Right lobe of liver (tissue), 6 donors: ENCODE measurements at regions not wholly inside any gene's neighbourhood (a gene's known extent, or its start where the extent isn't known, plus 50 kb on each side); places are given as distances from the start of the nearest gene placed in this dataset.

Source experiments
- ATAC-seq, 4 donors: fragments of 200-7000 bp; cut with Tn5 transposase; one replicate each; pipeline ENCODE4 v1.9.1; 2020; ENCODE audit warnings: mild to moderate bottlenecking in 4 of 4, moderate library complexity in 4 of 4
- DNase-seq, 3 donors: peaks; one replicate each; pipeline ENCODE4 v3.0.0-alpha.2; 2020
- H3K27ac ChIP-seq, 3 donors: fragments of 200-600 bp; one replicate each; pipeline ENCODE4 v1.8.0; 2022
- H3K27me3 ChIP-seq, 2 donors: fragments of 200-600 bp; one replicate each; pipeline ENCODE4 v1.8.0; 2022
- H3K36me3 ChIP-seq, 4 donors: fragments of 200-600 bp; sonication (generic) in 1 of 4; one replicate each; pipeline versions ENCODE4 v1.5.1 to v1.8.0; 2017 to 2022; ENCODE audit warnings: control low read depth in 1 of 4
- H3K4me1 ChIP-seq, 4 donors: fragments of 200-600 bp; sonication (generic) in 1 of 4; one replicate each; pipeline versions ENCODE4 v1.5.1 to v1.8.0; 2017 to 2022; ENCODE audit warnings: control low read depth in 1 of 4
- H3K4me3 ChIP-seq, 3 donors: fragments of 200-600 bp; one replicate each; pipeline ENCODE4 v1.8.0; 2022
- H3K9me3 ChIP-seq, 4 donors: fragments of 200-600 bp; sonication (generic) in 1 of 4; one replicate each; pipeline versions ENCODE4 v1.5.1 to v1.8.0; 2017 to 2022; ENCODE audit warnings: control low read depth in 1 of 4
- POLR2A ChIP-seq: fragments of 450-650 bp; IDR thresholded peaks from one replicate; pipeline ENCODE4 v1.6.1; 2017; ENCODE audit warnings: antibody characterized with exemption, mild to moderate bottlenecking
- WGBS: methylation state at CpG from one replicate; pipeline ENCODE4 v1.1.6; 2018; ENCODE audit warnings: low coverage, low lambda C conversion rate; ENCODE audit not compliant: insufficient coverage; ENCODE audit errors: missing lambda C conversion rate; 5-methylcytosine and 5-hydroxymethylcytosine counted together
- intact Hi-C, 2 donors: fragments of 100-400 bp; cut with DNase I; formaldehyde crosslinking; loops; one replicate each; pipeline versions ENCODE4 v1.11.2 to v1.14.1; 2022
- TF ChIP-seq, protein P1 (sequence below), 4 donors: fragments of 200-600 bp in 3 of 4; fragments of 450-650 bp in 1 of 4; IDR thresholded peaks; one replicate each; pipeline versions ENCODE4 v1.5.1 to v1.8.0; 2016 to 2022; ENCODE audit warnings: antibody characterized with exemption in 4 of 4, mild to moderate bottlenecking in 2 of 4
- donor health status: DM: no; HTN: yes; CAD: no.
- donor health status: DM: no; HTN: no; CAD: no.
- donor health status: DM: no; HTN: no; CAD: no.
- donor health status: DM: no; HTN: yes; CAD: no.
- donor health status: DM: no; HTN: yes; CAD: no.

DNA sequence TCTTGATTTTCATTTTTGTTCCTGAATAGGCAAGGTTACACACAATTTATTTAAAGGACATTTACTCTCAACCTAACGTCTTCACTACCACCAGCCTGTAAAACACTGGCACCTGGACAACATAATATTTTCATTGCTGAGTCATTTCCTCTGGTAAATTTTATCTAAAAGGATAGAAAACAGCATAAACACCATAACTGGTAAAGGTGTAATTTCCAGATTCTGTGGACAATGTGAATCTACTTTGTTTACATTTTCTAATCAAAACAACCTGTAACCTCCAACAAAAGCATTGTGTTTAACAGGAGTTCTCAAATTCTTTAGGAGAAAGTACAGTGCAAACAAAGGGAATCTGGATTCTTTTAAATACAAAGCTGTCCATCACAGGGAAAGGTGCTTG, 472.0 kb upstream of the AKR1E2 start:
- H3K4me3 ChIP-seq, result no peak overlapping the region
- TF ChIP-seq, protein P1, sequence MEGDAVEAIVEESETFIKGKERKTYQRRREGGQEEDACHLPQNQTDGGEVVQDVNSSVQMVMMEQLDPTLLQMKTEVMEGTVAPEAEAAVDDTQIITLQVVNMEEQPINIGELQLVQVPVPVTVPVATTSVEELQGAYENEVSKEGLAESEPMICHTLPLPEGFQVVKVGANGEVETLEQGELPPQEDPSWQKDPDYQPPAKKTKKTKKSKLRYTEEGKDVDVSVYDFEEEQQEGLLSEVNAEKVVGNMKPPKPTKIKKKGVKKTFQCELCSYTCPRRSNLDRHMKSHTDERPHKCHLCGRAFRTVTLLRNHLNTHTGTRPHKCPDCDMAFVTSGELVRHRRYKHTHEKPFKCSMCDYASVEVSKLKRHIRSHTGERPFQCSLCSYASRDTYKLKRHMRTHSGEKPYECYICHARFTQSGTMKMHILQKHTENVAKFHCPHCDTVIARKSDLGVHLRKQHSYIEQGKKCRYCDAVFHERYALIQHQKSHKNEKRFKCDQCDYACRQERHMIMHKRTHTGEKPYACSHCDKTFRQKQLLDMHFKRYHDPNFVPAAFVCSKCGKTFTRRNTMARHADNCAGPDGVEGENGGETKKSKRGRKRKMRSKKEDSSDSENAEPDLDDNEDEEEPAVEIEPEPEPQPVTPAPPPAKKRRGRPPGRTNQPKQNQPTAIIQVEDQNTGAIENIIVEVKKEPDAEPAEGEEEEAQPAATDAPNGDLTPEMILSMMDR (IDR thresholded peaks at IDR 0.05), result no peak
- no peak for TF ChIP-seq POLR2A
- DNase-seq (no peak), ATAC-seq (peak in 1 of 4 donors; percentile 36)
- H3K27ac ChIP-seq, result no peak overlapping the region
- H3K9me3 ChIP-seq, result no peaks in the 10 kb centered on the region
- no peaks in the 10 kb centered on the region for H3K36me3 ChIP-seq
- H3K27me3 ChIP-seq, result no peaks in the 10 kb centered on the region
- 0% methylated on average over 1 of the region's 1 CpG for WGBS
- H3K4me1 ChIP-seq, result no peaks in the 10 kb centered on the region
- intact Hi-C loops, result no loop called here

DNA sequence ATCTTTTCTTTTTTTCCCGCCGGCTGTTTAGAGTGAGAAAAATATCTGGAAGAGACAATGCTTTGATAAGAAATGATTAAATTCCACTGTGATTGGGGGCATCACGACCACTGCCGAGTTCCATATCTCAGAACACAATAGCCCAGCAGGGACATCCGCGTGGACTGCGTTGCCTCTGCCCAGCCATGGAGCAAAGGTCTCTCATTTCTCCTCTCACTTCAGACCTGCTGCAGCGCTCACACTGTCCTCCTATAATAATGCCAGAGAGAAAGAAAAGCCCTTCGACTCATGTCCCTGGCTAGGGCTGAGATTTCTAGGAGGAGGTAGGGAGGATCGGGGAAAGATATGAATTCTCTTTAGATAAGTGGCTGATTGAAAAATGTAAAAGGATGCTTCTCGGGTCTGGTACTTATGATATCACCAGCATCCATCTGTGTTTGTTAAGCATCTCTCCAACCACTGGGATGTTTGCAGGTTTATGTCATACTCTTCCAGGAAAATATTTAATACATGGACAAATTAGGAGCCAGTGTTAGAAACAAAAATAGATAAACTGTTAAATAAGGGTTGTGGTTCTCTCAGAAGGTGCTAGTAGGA, 472.9 kb upstream of the AKR1E2 start:
- Histone ChIP-seq H3K27ac (no peak overlapping the region), H3K27me3 (no peaks in the 10 kb centered on the region), H3K4me3 (no peak overlapping the region), H3K4me1 (no peaks in the 10 kb centered on the region), H3K36me3 (no peaks in the 10 kb centered on the region), H3K9me3 (no peaks in the 10 kb centered on the region)
- ATAC-seq, result peak in 1 of 4 donors; percentile 32
- 35% methylated on average over 11 of the region's 11 CpGs for WGBS
- DNase-seq, result no peak
- TF ChIP-seq, protein P1 (IDR thresholded peaks at IDR 0.05), result no peak
- TF ChIP-seq POLR2A, result no peak
- intact Hi-C loops, result no loop called here

DNA sequence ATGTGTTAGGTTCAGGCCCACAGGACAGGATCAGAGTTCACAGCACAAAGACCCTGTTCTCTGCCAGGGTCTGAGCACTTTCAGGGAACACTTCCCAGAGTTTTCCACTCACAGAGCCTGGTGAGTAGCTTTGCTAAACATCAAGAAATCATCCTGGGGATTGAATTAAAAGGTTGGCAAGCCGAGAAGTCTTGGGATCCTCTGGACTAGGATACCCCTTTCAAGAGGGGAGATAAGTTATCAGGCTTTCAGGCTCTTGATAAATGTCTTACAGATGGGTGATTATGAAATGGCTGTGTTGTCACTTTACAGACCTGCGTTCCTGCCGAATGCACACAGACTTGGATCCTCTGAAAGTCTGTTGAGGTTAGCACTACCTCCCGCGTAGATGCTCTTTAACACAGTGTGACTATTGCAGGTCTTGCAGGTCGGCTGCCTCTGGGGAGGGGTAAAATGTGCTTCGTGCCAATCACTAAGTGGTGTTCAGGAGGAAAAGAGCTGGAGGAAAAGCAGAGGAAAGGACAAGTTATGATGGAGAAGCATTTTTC, 473.5 kb upstream of the AKR1E2 start:
- ATAC-seq (no peak), DNase-seq (no peak)
- no peaks in the 10 kb centered on the region for H3K27me3 ChIP-seq
- 36% methylated on average over 7 of the region's 7 CpGs for WGBS
- TF ChIP-seq, protein P1 (IDR thresholded peaks at IDR 0.05), result no peak
- TF ChIP-seq POLR2A, result no peak
- H3K36me3 ChIP-seq, result no peaks in the 10 kb centered on the region
- H3K4me3 ChIP-seq, result no peak overlapping the region
- intact Hi-C loops, result no loop called here
- H3K27ac ChIP-seq, result no peak overlapping the region
- no peaks in the 10 kb centered on the region for H3K4me1 ChIP-seq
- H3K9me3 ChIP-seq, result no peaks in the 10 kb centered on the region

DNA sequence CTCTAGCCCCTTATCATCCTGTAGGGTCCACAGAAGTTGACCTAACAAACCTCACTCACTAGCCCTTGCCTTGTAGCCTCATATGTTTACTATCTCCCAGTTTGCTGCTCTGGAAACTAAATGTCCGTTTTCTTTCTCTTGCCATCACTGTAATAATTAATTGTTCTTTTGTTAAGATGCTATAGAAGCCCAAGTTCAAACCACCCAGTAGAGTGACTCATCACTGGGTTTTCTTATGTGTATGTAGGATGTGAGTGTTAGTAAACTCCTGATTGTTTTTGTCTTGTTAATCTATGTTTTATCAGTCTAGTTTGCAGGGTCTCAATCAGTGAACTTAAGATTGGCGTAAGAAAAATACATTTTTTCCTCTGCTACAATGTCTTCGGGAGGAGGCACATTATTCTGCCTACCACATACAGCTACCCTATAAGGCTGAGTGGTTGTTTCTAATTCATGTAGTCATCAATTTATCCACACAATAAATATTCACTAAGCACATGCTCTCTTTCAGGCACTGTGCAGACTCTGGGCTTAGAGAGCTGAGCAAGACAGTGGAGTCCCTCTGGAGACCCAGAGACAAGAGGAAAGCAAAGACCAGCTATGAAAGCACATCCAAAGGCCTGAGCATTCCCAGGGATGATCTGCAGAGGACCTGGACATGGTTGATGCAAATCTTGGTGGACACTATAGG, 474.1 kb upstream of the AKR1E2 start:
- Histone ChIP-seq H3K27ac (no peak overlapping the region), H3K4me1 (no peaks in the 10 kb centered on the region), H3K36me3 (no peaks in the 10 kb centered on the region), H3K9me3 (no peaks in the 10 kb centered on the region), H3K4me3 (no peak overlapping the region), H3K27me3 (no peaks in the 10 kb centered on the region)
- TF ChIP-seq POLR2A, result no peak
- TF ChIP-seq, protein P1 (IDR thresholded peaks at IDR 0.05), result no peak
- no peak for DNase-seq
- WGBS, result 65% methylated on average over 3 of the region's 3 CpGs
- intact Hi-C loops, result no loop called here
- no peak for ATAC-seq
